ENCODE measurements at regions not wholly inside any gene's neighbourhood (a gene's known extent, or its start where the extent isn't known, plus 50 kb on each side); places are given as distances from the start of the nearest gene placed in this dataset.

DNA sequence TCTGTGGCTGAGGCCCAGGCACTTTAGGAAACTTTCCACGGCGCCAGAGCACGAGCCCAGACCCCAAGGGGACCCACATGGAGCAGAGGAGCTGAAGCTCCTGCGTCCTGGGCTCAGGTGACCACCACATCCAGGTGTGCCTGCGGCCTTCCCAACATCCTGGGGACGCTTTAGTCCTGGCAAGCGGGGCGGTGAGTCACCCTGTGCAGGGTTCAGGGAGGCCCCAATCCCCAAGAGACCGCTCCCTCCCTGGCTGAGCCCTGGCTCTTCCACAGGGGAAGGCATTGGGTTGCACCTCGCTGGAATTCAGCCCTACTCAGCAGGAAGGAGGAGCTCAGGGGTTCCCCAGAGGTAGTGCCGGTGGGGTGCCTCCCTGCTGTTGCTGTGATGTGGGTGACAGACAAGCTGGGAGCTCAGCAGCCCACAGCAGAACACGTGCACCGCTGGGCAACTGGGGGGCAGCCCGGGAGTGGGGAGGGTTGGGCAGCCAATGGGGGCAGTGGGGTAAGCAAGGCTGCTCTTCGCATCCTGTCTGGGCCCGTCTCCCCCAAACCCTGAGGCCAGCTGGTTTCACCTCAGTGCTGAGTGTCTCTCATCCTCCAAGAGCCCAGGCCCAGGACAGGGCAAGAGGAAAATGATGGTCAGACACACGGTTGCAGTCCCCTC, 802.8 kb downstream of the BRD1 start:
- TF ChIP-seq, protein P1, sequence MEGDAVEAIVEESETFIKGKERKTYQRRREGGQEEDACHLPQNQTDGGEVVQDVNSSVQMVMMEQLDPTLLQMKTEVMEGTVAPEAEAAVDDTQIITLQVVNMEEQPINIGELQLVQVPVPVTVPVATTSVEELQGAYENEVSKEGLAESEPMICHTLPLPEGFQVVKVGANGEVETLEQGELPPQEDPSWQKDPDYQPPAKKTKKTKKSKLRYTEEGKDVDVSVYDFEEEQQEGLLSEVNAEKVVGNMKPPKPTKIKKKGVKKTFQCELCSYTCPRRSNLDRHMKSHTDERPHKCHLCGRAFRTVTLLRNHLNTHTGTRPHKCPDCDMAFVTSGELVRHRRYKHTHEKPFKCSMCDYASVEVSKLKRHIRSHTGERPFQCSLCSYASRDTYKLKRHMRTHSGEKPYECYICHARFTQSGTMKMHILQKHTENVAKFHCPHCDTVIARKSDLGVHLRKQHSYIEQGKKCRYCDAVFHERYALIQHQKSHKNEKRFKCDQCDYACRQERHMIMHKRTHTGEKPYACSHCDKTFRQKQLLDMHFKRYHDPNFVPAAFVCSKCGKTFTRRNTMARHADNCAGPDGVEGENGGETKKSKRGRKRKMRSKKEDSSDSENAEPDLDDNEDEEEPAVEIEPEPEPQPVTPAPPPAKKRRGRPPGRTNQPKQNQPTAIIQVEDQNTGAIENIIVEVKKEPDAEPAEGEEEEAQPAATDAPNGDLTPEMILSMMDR (tag by site-specific recombination; IDR thresholded peaks at IDR 0.05): no peak
- TF ChIP-seq ZNF777 (tag by site-specific recombination; IDR thresholded peaks at IDR 0.05; ENCODE audit: borderline replicate concordance) (no peak), ZNF350 (tag by site-specific recombination; IDR thresholded peaks at IDR 0.05) (no peak), ZBTB7A (tag by site-specific recombination; IDR thresholded peaks at IDR 0.05; ENCODE audit: low read depth) (no peak), HOXA7 (CRISPR knock-in tag; IDR thresholded peaks at IDR 0.05; ENCODE audit: borderline replicate concordance) (no peak), REPIN1 (tag by site-specific recombination; IDR thresholded peaks at IDR 0.05; ENCODE audit: low read depth) (no peak), KLF8 (tag by site-specific recombination; IDR thresholded peaks at IDR 0.05) (no peak)
- TF ChIP-seq, protein P2, sequence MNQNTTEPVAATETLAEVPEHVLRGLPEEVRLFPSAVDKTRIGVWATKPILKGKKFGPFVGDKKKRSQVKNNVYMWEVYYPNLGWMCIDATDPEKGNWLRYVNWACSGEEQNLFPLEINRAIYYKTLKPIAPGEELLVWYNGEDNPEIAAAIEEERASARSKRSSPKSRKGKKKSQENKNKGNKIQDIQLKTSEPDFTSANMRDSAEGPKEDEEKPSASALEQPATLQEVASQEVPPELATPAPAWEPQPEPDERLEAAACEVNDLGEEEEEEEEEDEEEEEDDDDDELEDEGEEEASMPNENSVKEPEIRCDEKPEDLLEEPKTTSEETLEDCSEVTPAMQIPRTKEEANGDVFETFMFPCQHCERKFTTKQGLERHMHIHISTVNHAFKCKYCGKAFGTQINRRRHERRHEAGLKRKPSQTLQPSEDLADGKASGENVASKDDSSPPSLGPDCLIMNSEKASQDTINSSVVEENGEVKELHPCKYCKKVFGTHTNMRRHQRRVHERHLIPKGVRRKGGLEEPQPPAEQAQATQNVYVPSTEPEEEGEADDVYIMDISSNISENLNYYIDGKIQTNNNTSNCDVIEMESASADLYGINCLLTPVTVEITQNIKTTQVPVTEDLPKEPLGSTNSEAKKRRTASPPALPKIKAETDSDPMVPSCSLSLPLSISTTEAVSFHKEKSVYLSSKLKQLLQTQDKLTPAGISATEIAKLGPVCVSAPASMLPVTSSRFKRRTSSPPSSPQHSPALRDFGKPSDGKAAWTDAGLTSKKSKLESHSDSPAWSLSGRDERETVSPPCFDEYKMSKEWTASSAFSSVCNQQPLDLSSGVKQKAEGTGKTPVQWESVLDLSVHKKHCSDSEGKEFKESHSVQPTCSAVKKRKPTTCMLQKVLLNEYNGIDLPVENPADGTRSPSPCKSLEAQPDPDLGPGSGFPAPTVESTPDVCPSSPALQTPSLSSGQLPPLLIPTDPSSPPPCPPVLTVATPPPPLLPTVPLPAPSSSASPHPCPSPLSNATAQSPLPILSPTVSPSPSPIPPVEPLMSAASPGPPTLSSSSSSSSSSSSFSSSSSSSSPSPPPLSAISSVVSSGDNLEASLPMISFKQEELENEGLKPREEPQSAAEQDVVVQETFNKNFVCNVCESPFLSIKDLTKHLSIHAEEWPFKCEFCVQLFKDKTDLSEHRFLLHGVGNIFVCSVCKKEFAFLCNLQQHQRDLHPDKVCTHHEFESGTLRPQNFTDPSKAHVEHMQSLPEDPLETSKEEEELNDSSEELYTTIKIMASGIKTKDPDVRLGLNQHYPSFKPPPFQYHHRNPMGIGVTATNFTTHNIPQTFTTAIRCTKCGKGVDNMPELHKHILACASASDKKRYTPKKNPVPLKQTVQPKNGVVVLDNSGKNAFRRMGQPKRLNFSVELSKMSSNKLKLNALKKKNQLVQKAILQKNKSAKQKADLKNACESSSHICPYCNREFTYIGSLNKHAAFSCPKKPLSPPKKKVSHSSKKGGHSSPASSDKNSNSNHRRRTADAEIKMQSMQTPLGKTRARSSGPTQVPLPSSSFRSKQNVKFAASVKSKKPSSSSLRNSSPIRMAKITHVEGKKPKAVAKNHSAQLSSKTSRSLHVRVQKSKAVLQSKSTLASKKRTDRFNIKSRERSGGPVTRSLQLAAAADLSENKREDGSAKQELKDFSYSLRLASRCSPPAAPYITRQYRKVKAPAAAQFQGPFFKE (tag by site-specific recombination; IDR thresholded peaks at IDR 0.05; ENCODE audit: borderline replicate concordance): no peak
- TF ChIP-seq, protein P3, sequence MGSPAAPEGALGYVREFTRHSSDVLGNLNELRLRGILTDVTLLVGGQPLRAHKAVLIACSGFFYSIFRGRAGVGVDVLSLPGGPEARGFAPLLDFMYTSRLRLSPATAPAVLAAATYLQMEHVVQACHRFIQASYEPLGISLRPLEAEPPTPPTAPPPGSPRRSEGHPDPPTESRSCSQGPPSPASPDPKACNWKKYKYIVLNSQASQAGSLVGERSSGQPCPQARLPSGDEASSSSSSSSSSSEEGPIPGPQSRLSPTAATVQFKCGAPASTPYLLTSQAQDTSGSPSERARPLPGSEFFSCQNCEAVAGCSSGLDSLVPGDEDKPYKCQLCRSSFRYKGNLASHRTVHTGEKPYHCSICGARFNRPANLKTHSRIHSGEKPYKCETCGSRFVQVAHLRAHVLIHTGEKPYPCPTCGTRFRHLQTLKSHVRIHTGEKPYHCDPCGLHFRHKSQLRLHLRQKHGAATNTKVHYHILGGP (tag by site-specific recombination; IDR thresholded peaks at IDR 0.05): no peak
- TF ChIP-seq, protein P4, sequence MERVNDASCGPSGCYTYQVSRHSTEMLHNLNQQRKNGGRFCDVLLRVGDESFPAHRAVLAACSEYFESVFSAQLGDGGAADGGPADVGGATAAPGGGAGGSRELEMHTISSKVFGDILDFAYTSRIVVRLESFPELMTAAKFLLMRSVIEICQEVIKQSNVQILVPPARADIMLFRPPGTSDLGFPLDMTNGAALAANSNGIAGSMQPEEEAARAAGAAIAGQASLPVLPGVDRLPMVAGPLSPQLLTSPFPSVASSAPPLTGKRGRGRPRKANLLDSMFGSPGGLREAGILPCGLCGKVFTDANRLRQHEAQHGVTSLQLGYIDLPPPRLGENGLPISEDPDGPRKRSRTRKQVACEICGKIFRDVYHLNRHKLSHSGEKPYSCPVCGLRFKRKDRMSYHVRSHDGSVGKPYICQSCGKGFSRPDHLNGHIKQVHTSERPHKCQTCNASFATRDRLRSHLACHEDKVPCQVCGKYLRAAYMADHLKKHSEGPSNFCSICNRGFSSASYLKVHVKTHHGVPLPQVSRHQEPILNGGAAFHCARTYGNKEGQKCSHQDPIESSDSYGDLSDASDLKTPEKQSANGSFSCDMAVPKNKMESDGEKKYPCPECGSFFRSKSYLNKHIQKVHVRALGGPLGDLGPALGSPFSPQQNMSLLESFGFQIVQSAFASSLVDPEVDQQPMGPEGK (tag by site-specific recombination; IDR thresholded peaks at IDR 0.05): no peak
- TF ChIP-seq, protein P5, sequence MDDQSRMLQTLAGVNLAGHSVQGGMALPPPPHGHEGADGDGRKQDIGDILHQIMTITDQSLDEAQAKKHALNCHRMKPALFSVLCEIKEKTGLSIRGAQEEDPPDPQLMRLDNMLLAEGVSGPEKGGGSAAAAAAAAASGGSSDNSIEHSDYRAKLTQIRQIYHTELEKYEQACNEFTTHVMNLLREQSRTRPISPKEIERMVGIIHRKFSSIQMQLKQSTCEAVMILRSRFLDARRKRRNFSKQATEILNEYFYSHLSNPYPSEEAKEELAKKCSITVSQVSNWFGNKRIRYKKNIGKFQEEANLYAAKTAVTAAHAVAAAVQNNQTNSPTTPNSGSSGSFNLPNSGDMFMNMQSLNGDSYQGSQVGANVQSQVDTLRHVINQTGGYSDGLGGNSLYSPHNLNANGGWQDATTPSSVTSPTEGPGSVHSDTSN (CRISPR knock-in tag; IDR thresholded peaks at IDR 0.05): no peak
- TF ChIP-seq, protein P6, sequence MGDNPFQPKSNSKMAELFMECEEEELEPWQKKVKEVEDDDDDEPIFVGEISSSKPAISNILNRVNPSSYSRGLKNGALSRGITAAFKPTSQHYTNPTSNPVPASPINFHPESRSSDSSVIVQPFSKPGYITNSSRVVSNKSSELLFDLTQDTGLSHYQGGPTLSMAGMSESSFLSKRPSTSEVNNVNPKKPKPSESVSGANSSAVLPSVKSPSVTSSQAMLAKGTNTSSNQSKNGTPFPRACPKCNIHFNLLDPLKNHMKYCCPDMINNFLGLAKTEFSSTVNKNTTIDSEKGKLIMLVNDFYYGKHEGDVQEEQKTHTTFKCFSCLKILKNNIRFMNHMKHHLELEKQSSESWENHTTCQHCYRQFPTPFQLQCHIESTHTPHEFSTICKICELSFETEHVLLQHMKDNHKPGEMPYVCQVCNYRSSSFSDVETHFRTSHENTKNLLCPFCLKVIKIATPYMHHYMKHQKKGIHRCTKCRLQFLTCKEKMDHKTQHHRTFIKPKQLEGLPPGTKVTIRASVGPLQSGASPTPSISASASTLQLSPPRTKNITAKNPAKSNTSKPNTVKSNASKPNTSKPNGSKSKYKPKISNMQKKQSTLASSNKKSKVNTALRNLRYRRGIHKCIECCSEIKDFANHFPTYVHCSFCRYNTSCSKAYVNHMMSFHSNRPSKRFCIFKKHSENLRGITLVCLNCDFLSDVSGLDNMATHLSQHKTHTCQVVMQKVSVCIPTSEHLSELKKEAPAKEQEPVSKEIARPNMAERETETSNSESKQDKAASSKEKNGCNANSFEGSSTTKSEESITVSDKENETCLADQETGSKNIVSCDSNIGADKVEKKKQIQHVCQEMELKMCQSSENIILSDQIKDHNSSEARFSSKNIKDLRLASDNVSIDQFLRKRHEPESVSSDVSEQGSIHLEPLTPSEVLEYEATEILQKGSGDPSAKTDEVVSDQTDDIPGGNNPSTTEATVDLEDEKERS (tag by site-specific recombination; IDR thresholded peaks at IDR 0.05): no peak
- TF ChIP-seq, protein P7, sequence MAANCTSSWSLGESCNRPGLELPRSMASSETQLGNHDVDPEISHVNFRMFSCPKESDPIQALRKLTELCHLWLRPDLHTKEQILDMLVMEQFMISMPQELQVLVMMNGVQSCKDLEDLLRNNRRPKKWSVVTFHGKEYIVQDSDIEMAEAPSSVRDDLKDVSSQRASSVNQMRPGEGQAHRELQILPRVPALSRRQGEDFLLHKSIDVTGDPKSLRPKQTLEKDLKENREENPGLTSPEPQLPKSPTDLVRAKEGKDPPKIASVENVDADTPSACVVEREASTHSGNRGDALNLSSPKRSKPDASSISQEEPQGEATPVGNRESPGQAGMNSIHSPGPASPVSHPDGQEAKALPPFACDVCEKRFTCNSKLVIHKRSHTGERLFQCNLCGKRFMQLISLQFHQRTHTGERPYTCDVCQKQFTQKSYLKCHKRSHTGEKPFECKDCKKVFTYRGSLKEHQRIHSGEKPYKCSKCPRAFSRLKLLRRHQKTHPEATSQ (tag by site-specific recombination; IDR thresholded peaks at IDR 0.05): no peak
- TF ChIP-seq, protein P8, sequence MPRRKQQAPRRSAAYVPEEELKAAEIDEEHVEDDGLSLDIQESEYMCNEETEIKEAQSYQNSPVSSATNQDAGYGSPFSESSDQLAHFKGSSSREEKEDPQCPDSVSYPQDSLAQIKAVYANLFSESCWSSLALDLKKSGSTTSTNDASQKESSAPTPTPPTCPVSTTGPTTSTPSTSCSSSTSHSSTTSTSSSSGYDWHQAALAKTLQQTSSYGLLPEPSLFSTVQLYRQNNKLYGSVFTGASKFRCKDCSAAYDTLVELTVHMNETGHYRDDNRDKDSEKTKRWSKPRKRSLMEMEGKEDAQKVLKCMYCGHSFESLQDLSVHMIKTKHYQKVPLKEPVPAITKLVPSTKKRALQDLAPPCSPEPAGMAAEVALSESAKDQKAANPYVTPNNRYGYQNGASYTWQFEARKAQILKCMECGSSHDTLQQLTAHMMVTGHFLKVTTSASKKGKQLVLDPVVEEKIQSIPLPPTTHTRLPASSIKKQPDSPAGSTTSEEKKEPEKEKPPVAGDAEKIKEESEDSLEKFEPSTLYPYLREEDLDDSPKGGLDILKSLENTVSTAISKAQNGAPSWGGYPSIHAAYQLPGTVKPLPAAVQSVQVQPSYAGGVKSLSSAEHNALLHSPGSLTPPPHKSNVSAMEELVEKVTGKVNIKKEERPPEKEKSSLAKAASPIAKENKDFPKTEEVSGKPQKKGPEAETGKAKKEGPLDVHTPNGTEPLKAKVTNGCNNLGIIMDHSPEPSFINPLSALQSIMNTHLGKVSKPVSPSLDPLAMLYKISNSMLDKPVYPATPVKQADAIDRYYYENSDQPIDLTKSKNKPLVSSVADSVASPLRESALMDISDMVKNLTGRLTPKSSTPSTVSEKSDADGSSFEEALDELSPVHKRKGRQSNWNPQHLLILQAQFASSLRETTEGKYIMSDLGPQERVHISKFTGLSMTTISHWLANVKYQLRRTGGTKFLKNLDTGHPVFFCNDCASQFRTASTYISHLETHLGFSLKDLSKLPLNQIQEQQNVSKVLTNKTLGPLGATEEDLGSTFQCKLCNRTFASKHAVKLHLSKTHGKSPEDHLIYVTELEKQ (tag by site-specific recombination; IDR thresholded peaks at IDR 0.05; ENCODE audit: borderline replicate concordance): no peak
